ENCODE measurements at regions not wholly inside any gene's neighbourhood (a gene's known extent, or its start where the extent isn't known, plus 50 kb on each side); places are given as distances from the start of the nearest gene placed in this dataset.
A peak's percentile ranks its signal among the peaks of the same experiment; 100 is the strongest.

DNA sequence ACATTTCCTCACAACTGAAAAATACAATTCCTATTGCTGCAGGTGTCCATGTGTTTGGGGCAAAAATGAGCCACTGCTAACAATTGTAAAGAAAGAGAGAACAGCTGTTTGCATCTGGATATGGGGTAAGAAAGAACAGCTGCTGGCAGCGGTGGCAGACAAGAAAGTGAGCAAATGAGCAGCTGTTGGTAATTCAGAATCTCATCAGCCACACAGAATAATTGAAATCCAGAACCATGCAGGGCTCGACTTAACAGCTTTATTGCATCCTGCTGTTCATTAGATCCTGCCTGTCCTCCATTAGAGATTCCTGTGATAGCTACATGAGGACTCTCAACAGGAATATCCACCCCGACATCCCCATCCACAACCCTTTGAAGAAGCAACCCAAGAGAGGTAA is 62.5 kb upstream of the TSPAN8 start:
- DNase-seq: no peak
- Mint-ChIP-seq H3K27ac (no peak overlapping the region), H3K4me1 (ENCODE audit: low read depth) (no peaks in the 10 kb centered on the region), H3K27me3 (ENCODE audit: insufficient read depth) (no peaks in the 10 kb centered on the region; the same call in 1 of the 2 replicates), H3K36me3 (ENCODE audit: low read depth) (no peaks in the 10 kb centered on the region), H3K4me3 (no peak overlapping the region), H3K9me3 (peaks cover 39% of the 10 kb centered on the region)
- TF ChIP-seq, protein P1, sequence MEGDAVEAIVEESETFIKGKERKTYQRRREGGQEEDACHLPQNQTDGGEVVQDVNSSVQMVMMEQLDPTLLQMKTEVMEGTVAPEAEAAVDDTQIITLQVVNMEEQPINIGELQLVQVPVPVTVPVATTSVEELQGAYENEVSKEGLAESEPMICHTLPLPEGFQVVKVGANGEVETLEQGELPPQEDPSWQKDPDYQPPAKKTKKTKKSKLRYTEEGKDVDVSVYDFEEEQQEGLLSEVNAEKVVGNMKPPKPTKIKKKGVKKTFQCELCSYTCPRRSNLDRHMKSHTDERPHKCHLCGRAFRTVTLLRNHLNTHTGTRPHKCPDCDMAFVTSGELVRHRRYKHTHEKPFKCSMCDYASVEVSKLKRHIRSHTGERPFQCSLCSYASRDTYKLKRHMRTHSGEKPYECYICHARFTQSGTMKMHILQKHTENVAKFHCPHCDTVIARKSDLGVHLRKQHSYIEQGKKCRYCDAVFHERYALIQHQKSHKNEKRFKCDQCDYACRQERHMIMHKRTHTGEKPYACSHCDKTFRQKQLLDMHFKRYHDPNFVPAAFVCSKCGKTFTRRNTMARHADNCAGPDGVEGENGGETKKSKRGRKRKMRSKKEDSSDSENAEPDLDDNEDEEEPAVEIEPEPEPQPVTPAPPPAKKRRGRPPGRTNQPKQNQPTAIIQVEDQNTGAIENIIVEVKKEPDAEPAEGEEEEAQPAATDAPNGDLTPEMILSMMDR (IDR thresholded peaks at IDR 0.05): no peak

DNA sequence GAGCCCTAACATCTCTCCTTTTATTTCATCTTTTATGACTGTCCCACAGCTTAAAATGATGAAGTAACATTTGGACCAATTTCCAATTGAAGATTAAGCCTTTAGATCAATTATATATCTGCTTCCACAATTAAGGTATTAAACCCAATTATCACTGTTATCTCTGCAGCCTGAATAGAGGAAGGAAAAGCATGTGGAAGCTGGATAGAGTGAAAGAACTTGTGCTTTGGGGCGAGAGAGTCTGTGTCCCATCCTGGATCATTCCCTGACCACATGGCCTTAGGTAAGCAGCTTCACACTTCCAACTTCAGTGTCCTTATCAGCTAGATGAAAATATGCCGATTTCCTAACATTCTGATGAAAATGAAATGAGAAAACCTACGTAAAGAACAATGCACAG is 61.4 kb upstream of the TSPAN8 start:
- DNase-seq: no peak
- H3K27me3 Mint-ChIP-seq (ENCODE audit: insufficient read depth): no peaks in the 10 kb centered on the region; the same call in 1 of the 2 replicates
- no peak overlapping the region for H3K27ac Mint-ChIP-seq
- peaks cover 35% of the 10 kb centered on the region for H3K9me3 Mint-ChIP-seq
- TF ChIP-seq, protein P1 (IDR thresholded peaks at IDR 0.05): no peak
- no peaks in the 10 kb centered on the region for H3K4me1 Mint-ChIP-seq (ENCODE audit: low read depth)
- no peak overlapping the region for H3K4me3 Mint-ChIP-seq
- H3K36me3 Mint-ChIP-seq (ENCODE audit: low read depth): no peaks in the 10 kb centered on the region

DNA sequence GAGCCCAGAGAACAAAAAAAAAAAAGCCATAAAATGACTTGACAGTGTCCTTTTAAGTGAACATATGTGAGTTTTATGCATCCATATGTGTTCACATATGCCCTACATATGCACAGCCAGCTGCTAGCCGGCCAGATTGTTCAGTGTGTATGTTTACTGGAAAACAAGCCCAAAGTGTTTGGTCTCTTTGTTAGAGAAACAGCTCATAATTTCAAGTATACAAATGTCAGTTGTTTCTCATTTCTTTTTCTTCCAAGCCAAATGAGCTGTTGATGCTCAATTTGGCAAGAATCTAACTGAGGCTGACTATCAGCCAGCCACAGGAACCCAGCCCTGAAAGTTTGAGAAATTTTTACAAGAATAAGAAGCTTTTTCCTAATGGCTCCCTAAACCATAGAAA is 60.8 kb upstream of the TSPAN8 start:
- Mint-ChIP-seq H3K9me3 (peaks cover 29% of the 10 kb centered on the region), H3K27ac (no peak overlapping the region), H3K4me1 (ENCODE audit: low read depth) (no peaks in the 10 kb centered on the region), H3K27me3 (ENCODE audit: insufficient read depth) (no peaks in the 10 kb centered on the region), H3K36me3 (ENCODE audit: low read depth) (no peaks in the 10 kb centered on the region), H3K4me3 (no peak overlapping the region)
- DNase-seq: no peak
- TF ChIP-seq, protein P1 (IDR thresholded peaks at IDR 0.05): no peak

DNA sequence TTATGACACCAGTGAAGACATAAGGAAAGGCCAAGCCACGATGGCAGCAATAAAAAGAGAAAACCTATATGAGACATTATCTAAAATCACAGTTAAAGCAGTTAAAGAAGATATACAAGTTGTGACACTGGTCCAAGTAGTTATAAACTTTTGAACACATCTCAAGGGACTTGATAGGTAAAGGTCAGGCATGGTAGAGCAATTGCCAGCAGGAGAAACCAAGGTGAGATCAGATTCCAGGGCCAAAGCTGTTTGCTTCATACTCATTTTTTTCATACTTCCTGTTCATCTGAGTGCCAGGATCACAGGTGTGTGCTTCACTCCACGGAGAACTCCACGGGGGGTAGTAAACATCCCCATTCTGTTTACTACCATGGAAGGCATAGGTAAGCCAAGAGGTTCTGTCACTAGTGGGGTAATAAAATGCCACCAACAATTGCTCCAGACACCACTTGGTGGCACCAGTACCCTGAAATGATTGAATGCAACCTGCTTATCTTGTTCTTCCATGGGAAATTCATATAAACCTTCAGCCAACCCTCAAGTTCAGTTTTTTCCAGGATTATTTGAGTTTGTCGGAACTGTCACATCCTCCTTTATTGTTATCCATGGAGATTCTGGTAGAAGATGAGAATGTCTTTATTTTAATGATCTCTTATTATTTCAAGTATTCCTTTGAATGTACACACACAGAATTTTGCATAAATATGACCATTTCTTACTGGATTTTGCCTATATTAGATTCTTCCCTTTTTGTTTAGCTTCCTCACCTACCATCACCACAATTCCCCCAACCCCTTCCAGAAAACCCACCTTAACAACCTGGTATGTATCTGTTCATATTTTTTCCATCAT is 59.2 kb upstream of the TSPAN8 start:
- Mint-ChIP-seq H3K27ac (no peak overlapping the region), H3K27me3 (ENCODE audit: insufficient read depth) (no peaks in the 10 kb centered on the region)
- TF ChIP-seq, protein P1 (IDR thresholded peaks at IDR 0.05): peak; percentile 35; the same call in 1 of the 2 replicates

DNA sequence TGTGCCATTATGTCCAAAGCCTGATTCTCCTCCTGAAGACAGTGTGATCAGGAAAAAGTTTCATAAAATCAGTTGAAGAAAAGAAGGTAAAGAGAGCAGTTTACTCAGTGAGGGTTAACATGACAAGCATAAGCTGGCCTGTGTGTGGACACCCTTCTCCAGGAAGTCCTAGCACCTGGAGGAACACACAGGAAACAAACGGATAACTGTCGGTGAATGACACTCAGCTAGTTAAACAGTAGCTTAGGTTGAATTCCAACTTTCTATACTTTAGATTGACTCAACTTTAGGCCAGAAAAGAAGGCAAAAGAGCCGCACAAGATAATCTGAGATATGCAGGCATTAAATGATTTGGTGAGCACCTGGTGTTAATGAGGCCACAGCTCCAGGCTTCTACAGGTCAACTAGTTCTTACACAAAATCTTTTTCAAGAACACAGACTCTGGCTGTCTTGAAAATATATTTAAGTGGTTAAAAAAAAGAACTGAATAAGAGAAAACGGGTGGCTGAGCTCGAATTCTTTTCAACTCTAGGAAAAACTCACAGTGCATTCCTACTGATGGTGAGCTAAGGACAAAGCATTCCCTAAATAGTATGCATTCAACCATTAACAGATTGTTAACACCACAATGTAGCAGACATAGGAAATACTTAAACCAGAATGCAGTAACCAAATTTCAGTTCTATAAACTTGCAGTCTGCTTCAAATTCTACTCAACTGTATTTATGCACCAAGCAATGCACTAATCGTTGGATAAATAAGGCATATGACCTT is 56.9 kb upstream of the TSPAN8 start:
- DNase-seq: no peak
- Mint-ChIP-seq H3K27ac (no peak overlapping the region), H3K9me3 (peaks cover 20% of the 10 kb centered on the region), H3K27me3 (ENCODE audit: insufficient read depth) (no peaks in the 10 kb centered on the region), H3K36me3 (ENCODE audit: low read depth) (no peaks in the 10 kb centered on the region), H3K4me3 (no peak overlapping the region), H3K4me1 (ENCODE audit: low read depth) (no peaks in the 10 kb centered on the region)
- TF ChIP-seq, protein P1 (IDR thresholded peaks at IDR 0.05): no peak

More for the DNA sequence above, 59.2 kb upstream of the TSPAN8 start:
- DNase-seq: no peak
- no peaks in the 10 kb centered on the region for H3K36me3 Mint-ChIP-seq (ENCODE audit: low read depth)
- no peaks in the 10 kb centered on the region for H3K4me1 Mint-ChIP-seq (ENCODE audit: low read depth)
- peaks cover 19% of the 10 kb centered on the region for H3K9me3 Mint-ChIP-seq
- H3K4me3 Mint-ChIP-seq: no peak overlapping the region
